IMR-90 (cell line): ENCODE measurements at regions not wholly inside any gene's neighbourhood (a gene's known extent, or its start where the extent isn't known, plus 50 kb on each side); places are given as distances from the start of the nearest gene placed in this dataset.

Experiments used
- ATAC-seq: fragments of 200-7000 bp; cut with Tn5 transposase; 2 replicates; pipeline ENCODE4 v1.9.1; 2020; ENCODE audit warnings: low read depth, mild to moderate bottlenecking, moderate library complexity
- BruUV-seq: library from RNA; stranded (reverse); fragments of 400-500 nt; replicated peaks from 2 replicates; lab custom pipeline; 2021; lab: Mats Ljungman, UMichigan
- CTCF ChIA-PET: fragments of 300-600 bp; formaldehyde crosslinking; extraction: SDS; loops from one replicate; lab custom pipeline; 2021; ENCODE audit warnings: antibody characterized with exemption; lab: Yijun Ruan, JAX
- POLR2A ChIA-PET: fragments of 300-600 bp; sonication (Branson Sonifier 250); formaldehyde crosslinking; loops from one replicate; lab custom pipeline; 2022; ENCODE audit warnings: antibody characterized with exemption; ENCODE audit not compliant: unreplicated experiment; lab: Charles Lee
- DNase-seq: peaks from one replicate; pipeline ENCODE4 v3.0.0; 2013
- H2AFZ ChIP-seq: replicated peaks from 2 replicates; pipeline ENCODE3; 2013; ENCODE audit warnings: low read length, mild to moderate bottlenecking; ENCODE audit not compliant: poor library complexity
- H2AK5ac ChIP-seq: 2 replicates; pipeline ENCODE4 v1.6.1; 2013; ENCODE audit warnings: low read depth, low read length, inconsistent platforms
- H2AK9ac ChIP-seq: replicated peaks from 2 replicates; pipeline ENCODE3; 2013; ENCODE audit warnings: mild to moderate bottlenecking, low read depth, low read length, moderate library complexity; ENCODE audit not compliant: poor library complexity
- H2BK120ac ChIP-seq: 2 replicates; pipeline ENCODE4 v1.6.1; 2013; ENCODE audit warnings: low read depth, low read length, inconsistent platforms
- H2BK15ac ChIP-seq: 3 replicates; pipeline ENCODE4 v1.6.1; 2013; ENCODE audit warnings: low read depth, low read length, inconsistent platforms
- H2BK20ac ChIP-seq: 2 replicates; pipeline ENCODE4 v1.6.1; 2013; ENCODE audit warnings: low read depth, mild to moderate bottlenecking, inconsistent platforms, low read length, moderate library complexity
- H2BK5ac ChIP-seq: 2 replicates; pipeline ENCODE4 v1.6.1; 2013; ENCODE audit warnings: mild to moderate bottlenecking, low read depth, low read length, inconsistent platforms; ENCODE audit not compliant: poor library complexity, severe bottlenecking
- H3K14ac ChIP-seq: replicated peaks from 2 replicates; pipeline ENCODE4 v1.6.1; 2013; ENCODE audit warnings: low read depth, low read length, inconsistent platforms
- H3K18ac ChIP-seq: 2 replicates; pipeline ENCODE4 v1.6.1; 2013; ENCODE audit warnings: low read depth, low read length, control low read depth
- H3K23ac ChIP-seq: 2 replicates; pipeline ENCODE4 v1.6.1; 2013; ENCODE audit warnings: low read depth, low read length, inconsistent platforms
- H3K27ac ChIP-seq: 2 replicates; pipeline ENCODE4 v1.5.1; 2013; ENCODE audit warnings: mild to moderate bottlenecking, control low read depth, low read length; ENCODE audit not compliant: insufficient read depth
- H3K27me3 ChIP-seq: 2 replicates; pipeline ENCODE4 v1.6.1; 2013; ENCODE audit warnings: low read length; ENCODE audit not compliant: control insufficient read depth, insufficient read depth
- H3K36me3 ChIP-seq: 2 replicates; pipeline ENCODE4 v1.6.1; 2013; ENCODE audit warnings: low read length, mixed read lengths; ENCODE audit not compliant: control insufficient read depth, insufficient read depth
- H3K4ac ChIP-seq: 2 replicates; pipeline ENCODE4 v1.6.1; 2013; ENCODE audit warnings: low read depth, low read length, inconsistent platforms
- H3K4me1 ChIP-seq: 2 replicates; pipeline ENCODE4 v1.6.1; 2013; ENCODE audit warnings: low read length, mixed read lengths; ENCODE audit not compliant: control insufficient read depth, insufficient read depth
- H3K4me2 ChIP-seq: 2 replicates; pipeline ENCODE4 v1.6.1; 2013; ENCODE audit warnings: low read depth, mild to moderate bottlenecking, control low read depth, low read length, moderate library complexity
- H3K4me3 ChIP-seq: 2 replicates; pipeline ENCODE4 v1.5.1; 2013; ENCODE audit warnings: low read depth, mild to moderate bottlenecking, control low read depth, low read length, moderate library complexity; ENCODE audit not compliant: insufficient read depth
- H3K56ac ChIP-seq: 2 replicates; pipeline ENCODE4 v1.6.1; 2013; ENCODE audit warnings: low read length, inconsistent platforms; ENCODE audit not compliant: insufficient read depth; ENCODE audit errors: extremely low read depth
- H3K79me1 ChIP-seq, 2 experiments: 2 replicates each; pipeline ENCODE4 v1.6.1; 2013; ENCODE audit warnings: low read length in 2 of 2, inconsistent platforms in 1 of 2, low read depth in 1 of 2
- H3K9ac ChIP-seq: 2 replicates; pipeline ENCODE4 v1.6.1; 2013; ENCODE audit warnings: low read depth, low read length, control low read depth
- H3K9me1 ChIP-seq: 2 replicates; pipeline ENCODE4 v1.6.1; 2013; ENCODE audit warnings: low read length, inconsistent platforms; ENCODE audit not compliant: insufficient read depth
- H3K9me3 ChIP-seq: 2 replicates; pipeline ENCODE4 v1.6.1; 2013; ENCODE audit warnings: low read length; ENCODE audit not compliant: control insufficient read depth, insufficient read depth
- H4K20me1 ChIP-seq: 2 replicates; pipeline ENCODE4 v1.6.1; 2013; ENCODE audit warnings: low read length, inconsistent platforms; ENCODE audit not compliant: insufficient read depth
- H4K5ac ChIP-seq: 2 replicates; pipeline ENCODE4 v1.6.1; 2013; ENCODE audit warnings: mild to moderate bottlenecking, low read depth, low read length, control low read depth
- H4K8ac ChIP-seq, 2 experiments: 2 replicates each; pipeline ENCODE4 v1.6.1; 2013; ENCODE audit warnings: low read depth in 2 of 2, low read length in 2 of 2, control low read depth in 1 of 2, inconsistent platforms in 1 of 2
- H4K91ac ChIP-seq: 2 replicates; pipeline ENCODE4 v1.6.1; 2013; ENCODE audit warnings: low read depth, low read length, inconsistent platforms; ENCODE audit not compliant: insufficient read depth
- NFE2L2 ChIP-seq: fragments of 150-350 bp; IDR thresholded peaks from 2 replicates; pipeline ENCODE4 v1.6.1; 2016; ENCODE audit warnings: low read depth, mild to moderate bottlenecking, low read length
- RFX5 ChIP-seq: IDR thresholded peaks from 2 replicates; pipeline ENCODE4 v1.8.0; 2012; ENCODE audit warnings: low read depth, mild to moderate bottlenecking, low read length, moderate library complexity
- WGBS, 2 experiments: methylation state at CpG; one replicate each; pipeline versions ENCODE4 v1.1.5 to v1.1.7; 2013; ENCODE audit warnings: missing lambda C conversion rate in 2 of 2; ENCODE audit not compliant: insufficient read length in 1 of 2; ENCODE audit errors: extremely low coverage in 2 of 2; 5-methylcytosine and 5-hydroxymethylcytosine counted together
- dilution Hi-C: fragments of 300-500 bp; cut with HindIII; formaldehyde crosslinking; loops from one replicate; pipeline ENCODE4 v1.14.3; 2018; ENCODE audit warnings: low sequenced_read_pairs; ENCODE audit not compliant: unreplicated experiment
- in situ Hi-C: fragments of 300-500 bp; cut with MboI; formaldehyde crosslinking; loops from 3 replicates; pipeline ENCODE4 v1.14.3; 2019; ENCODE audit warnings: low sequenced_read_pairs, inconsistent platforms, mixed read lengths
- intact Hi-C: fragments of 100-400 bp; cut with micrococcal nuclease; formaldehyde crosslinking; loops from 2 replicates; pipeline ENCODE4 v1.10.0; 2022

DNA sequence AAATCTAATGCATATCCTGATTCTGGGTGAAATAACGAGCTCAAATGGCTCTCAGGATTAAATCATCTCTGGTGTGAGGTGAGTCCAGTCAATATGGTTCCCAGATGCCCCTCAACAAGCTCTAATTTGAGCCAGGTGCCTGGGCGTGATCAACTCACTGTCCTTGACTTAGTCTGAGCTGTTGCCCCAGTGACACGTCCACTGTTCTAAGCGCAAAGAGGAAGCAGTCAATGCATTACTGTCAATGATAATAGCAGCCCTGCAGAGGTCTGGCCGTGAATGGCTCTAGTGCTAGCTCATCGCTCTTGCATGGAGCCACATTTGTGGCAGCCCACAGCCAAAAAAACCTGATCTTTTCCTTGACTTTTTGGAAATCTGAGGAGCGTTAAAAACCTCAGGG is 128.6 kb upstream of the EFNA5 start:
- Histone ChIP-seq H3K9me1 (no peaks in the 10 kb centered on the region), H4K91ac (no peak overlapping the region), H3K14ac (no peak overlapping the region; the same call in 1 of the 2 replicates), H4K5ac (no peak overlapping the region), H3K4me1 (no peaks in the 10 kb centered on the region), H2AK5ac (no peak overlapping the region), H3K4me2 (no peak overlapping the region), H3K9me3 (no peaks in the 10 kb centered on the region), H3K79me1 (no peaks in the 10 kb centered on the region), H2AK9ac (no peak overlapping the region), H2BK15ac (no peak overlapping the region), H3K56ac (no peak overlapping the region), H3K23ac (no peak overlapping the region), H3K4me3 (no peak overlapping the region), H4K20me1 (no peaks in the 10 kb centered on the region; the same call in 1 of the 2 replicates), H3K36me3 (no peaks in the 10 kb centered on the region), H3K27me3 (peaks cover 9% of the 10 kb centered on the region), H2AFZ (no peak overlapping the region), H2BK20ac (no peak overlapping the region), H3K4ac (no peak overlapping the region), H4K8ac (no peak overlapping the region), H3K27ac (no peak overlapping the region), H2BK5ac (no peak overlapping the region), H2BK120ac (no peak overlapping the region), H3K18ac (no peak overlapping the region), H3K9ac (no peak overlapping the region)
- WGBS, 2 experiments, result 82% methylated on average over 5 of the region's 7 CpGs; no CpG with 5 or more reads in 1 of the 2 experiments
- dilution Hi-C loops (no loop called here), intact Hi-C loops (no loop called here), in situ Hi-C loops (no loop called here)
- ATAC-seq, result no peak
- ChIA-PET CTCF (no interaction called here), POLR2A (no interaction called here)
- no peak for DNase-seq
- no TSS peak for BruUV-seq
- TF ChIP-seq RFX5 (no peak), NFE2L2 (no peak)
